GM21825 (cell line): ENCODE measurements at regions not wholly inside any gene's neighbourhood (a gene's known extent, or its start where the extent isn't known, plus 50 kb on each side); places are given as distances from the start of the nearest gene placed in this dataset.

Source experiments
- ATAC-seq: cut with Tn5 transposase; IDR thresholded peaks from one replicate; pipeline ENCODE4 v1.9.1; 2021; ENCODE audit warnings: mild to moderate bottlenecking, moderate library complexity; ENCODE audit not compliant: unreplicated experiment

DNA sequence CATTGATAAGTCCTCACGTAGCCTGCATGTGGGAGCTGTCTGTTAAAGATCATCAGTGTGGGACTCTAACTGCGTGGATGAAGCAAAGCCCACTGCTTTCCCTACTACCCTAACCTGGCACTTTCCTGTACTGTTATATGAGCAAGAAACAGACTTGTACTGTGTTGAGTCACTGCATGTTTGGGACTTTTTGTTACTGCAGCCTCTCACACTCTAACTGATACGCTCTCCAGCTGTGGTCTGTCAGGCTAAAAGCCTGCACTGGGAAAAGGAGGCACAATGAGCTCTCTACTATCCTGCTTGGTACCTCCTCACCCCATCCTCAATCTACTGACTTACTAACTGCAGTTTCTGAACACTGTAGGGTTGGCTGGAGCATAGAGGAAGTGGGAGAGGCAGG is 93.7 kb upstream of the PLET1 start:
- no peak for ATAC-seq

DNA sequence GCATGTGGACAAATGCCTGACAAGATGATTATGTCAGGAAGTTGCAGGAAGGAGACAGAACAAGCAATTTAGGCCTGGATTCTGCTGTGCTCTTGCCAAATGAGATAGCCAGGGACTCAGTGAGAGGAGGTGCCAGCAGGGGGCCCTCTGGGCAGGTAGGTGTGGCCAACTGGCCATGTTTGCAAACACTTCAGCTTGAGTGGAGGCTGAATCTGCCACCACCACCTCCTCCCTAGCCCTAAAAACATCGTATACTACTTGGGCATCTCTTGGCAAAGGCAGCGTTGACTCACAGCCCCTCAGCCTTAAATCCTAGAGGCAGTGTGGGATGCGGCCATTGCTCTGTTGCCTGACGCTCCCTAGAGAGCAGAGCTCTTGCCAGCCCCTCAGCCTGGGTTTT is 95.1 kb upstream of the PLET1 start:
- ATAC-seq, result no peak

DNA sequence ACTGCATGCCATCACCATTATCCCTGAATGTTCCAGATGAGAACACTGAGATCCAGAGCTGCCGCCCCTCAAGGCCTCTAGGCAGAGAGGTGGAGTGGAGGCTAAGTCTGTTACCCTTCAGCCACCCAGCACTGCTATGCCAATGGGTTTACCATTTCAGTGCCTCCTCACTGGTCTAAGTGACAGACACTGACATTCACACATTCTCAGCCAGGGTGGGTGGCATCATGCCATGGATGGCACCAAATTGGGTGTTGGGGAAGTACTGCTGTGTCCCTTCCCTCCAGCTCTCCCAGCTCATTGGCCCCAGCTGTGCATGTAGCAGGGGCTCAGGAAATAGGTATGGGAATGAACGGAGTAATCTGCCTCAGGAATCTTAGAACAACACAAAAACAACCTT is 96.8 kb upstream of the PLET1 start:
- ATAC-seq, result no peak

DNA sequence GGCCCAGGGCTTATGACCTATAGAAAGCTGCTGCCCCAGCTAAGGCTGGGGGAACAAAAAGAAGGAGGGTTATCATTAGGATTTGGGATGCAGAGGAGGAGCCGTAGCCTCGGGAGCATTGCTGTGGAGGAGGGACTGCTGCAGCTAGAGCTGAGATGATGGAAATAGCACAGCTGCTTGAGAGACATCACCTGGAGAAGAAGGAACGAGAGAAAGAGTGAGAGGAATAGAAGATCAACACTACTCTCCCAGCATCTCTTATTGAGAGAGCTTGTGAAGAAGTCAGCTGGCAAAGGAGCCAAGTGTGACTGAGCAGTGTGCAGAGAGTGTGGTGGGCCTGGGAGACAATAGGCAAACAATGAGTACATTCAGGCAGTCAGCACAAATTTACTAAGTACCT is 100.7 kb upstream of the PLET1 start:
- ATAC-seq, result no peak

DNA sequence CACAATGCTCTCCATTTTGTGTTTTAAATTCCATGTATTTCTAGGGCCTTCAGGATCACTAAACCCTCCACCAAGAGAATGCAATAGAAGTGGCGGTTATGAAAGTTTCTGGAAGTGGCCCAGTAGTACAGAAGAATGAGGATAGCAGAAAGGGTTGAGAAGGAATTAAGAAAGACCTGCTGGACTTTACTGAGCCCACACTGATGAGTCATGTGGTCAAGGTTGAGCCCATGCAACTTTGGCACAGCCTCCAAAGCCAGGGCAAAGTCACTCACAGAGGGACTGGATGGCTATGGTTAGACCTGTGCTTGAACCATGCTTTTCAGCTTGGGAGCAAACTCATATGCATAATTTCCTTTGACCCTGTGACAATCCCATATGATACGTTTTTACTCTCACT is 102.9 kb upstream of the PLET1 start:
- ATAC-seq, result no peak

DNA sequence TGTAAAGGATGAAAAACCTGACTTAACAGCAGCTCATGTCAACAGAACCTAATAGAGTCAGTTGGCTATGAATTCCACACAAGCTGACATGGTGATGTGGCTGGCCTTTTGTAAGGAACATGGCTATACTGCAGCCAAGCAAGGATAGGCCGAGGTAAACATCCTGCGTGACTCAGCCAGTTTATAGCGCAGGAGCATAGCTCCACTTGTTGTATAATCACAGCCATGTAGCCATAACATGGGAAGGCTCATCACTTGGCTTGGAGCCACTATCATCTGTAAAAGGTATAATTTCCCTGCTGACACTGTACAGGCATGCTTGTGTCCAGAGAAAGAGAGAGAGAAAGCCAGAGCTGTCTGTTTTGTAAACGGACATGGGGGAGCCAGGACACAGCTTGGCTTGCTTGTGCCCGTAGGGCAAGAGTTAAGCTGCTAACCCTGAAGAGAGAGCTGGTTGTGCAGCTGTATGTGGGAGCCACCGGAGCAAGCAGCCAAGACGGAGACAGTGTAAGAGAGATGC is 104.4 kb upstream of the PLET1 start:
- ATAC-seq, result no peak

DNA sequence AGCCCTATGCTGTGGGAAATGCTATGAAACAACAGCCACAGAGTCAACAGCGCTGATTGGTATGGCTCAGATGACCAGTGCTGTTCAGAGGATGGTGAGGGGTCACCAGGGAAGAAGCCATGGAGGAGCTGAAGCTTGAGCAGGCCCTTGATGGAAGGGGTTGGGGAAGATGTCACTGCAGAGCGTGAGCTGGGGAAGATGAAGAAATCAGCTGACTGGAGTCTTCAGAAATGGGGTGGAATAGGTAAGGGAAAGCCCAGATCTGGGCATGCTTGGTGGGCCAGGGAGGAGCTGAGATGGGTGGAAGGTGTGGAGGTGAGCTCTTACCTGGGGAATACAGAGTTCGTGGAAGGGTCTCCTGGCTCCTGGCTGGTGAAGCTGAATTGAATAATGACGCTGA is 105.4 kb upstream of the PLET1 start:
- ATAC-seq, result no peak

DNA sequence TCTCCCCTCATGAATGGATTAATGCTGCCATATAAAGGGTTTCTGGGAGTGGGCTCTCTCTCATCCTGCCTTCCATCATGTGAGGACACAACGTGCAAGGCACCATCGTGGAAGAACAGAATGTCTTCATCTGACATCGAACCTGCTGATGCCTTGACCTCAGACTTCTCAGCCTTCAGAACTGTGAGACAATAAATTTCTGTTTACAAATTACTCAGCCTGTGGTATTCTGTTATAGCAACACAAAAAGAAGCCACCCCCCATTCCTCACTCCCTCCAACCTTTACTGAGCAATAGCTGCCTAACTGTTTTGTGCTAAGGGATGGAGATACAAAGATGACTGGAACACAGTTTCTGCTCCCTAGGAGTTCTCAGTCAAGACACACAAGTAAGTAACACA is 106.1 kb upstream of the PLET1 start:
- ATAC-seq, result no peak

DNA sequence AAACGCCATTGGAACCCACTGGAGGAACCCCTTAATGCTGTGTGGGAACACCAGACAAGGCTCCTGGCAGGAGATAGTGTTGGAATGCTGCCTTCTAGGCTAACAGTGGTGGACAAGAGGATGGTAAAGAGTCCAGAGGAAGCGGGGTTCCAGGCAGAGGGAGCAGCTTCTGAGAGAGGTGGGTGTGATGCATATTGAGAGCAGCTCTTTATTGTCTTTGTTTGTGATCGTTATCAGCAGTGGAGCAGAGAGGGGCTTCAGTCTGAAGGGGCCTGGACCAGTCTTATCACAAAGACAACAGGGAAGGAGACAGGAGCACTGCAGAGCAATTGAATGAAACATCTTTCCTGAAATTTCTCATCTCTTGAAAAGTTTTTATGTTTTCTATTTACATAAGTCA is 106.8 kb upstream of the PLET1 start:
- ATAC-seq, result no peak

DNA sequence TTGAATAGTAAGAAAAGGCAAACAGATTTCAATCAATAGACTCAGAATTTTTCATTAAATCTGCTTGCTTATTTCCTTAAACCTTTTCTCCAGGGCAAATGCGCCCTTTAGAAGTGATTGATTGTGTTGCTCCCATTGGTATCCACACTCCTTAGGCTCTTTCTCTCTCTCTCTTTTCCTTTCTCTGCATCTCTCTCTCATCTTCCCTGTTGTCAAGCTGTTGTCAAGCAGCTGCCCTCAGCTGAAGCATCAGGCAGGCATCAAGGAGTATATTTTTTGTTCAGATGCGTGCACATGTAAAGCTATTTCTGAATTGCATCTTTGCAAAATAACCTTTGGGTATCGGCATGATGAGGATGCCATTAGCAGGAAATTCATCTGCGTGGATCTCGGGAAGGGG is 107.2 kb upstream of the PLET1 start:
- ATAC-seq, result no peak

DNA sequence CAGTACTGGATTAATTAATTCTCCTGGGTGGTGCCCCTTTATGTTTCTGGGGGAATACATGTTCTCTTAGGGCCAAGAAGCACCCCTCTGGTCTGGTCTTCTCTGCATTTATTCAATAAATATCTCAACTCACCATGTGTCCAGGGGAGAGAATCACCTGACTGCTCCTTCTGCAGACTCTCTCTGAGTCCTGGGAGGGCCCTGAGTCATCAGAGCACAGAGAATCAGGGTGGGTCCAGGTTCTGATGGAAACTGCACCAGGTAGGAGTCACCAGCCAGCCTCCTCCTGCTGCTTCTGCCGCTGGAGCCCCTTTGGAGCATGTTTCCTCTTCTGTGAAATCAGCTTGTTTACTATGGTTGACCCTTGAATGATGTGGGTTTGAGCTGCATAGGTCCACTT is 107.7 kb upstream of the PLET1 start:
- no peak for ATAC-seq

DNA sequence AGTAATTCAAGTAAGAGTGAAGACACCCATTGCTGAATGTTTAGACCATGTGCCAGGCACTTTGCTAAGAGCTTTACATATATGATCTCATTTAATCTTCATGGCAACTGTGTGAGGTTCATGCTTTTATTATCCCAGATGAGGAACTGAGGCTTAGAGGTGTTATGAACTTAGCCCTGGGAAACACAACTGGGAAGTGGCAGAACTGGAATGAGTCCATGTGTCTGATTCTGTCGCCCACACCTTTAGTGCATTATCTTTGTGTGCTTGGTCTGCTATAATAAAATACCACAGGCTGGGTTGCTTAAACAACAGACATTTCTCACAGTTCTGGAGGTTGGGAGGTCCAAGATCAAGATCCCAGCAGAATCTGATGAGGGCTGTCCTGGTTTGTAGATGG is 108.7 kb upstream of the PLET1 start:
- ATAC-seq, result no peak

DNA sequence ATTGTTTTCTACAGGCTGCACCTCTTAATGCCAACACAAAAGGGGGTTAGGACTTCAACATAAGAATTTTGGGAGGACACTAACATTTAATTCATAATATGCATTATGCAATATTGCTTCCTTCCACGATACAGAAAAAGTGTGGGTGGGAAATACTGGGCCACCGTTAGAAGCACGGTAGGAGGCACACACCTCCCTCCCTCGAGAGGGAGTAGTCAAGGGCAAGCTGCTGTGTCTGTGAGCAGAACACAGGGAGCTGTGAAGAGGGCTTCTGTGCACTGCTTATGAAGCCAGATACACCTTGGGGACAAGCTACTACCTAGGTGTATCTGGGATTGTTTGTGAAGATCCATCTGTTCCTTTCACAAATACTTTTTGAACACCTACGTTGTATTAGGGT is 109.3 kb upstream of the PLET1 start:
- ATAC-seq, result no peak

DNA sequence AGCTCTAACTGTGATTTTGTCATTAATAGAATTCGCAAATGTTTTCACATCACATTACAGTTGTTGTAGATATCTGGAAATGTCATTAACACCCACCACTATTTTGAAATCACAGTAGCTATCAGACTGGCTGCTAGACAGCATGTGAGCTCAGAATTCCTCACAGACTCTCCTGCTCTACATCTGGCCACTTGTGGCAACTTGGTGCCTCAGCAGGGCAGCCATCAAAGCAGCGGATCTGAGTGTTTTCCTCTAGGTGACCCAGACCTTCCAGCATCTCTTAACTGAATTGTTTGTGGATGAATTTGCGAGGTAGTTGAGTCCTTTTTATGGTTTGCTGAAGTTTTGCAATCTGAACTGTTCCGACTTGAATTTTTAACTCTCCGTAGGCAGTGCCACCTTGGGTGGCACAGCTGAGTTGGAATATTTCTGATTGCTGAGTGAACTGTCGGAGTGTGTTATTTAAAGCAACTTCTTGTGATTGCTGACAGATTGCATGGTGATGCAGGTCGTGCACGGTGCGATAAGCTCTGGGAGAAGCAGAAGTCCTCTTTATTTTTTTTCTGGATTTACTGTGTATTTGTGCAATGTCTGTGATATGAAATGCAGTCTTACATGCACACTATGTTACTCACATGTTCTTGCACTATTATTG is 114.0 kb upstream of the PLET1 start:
- ATAC-seq, result no peak

DNA sequence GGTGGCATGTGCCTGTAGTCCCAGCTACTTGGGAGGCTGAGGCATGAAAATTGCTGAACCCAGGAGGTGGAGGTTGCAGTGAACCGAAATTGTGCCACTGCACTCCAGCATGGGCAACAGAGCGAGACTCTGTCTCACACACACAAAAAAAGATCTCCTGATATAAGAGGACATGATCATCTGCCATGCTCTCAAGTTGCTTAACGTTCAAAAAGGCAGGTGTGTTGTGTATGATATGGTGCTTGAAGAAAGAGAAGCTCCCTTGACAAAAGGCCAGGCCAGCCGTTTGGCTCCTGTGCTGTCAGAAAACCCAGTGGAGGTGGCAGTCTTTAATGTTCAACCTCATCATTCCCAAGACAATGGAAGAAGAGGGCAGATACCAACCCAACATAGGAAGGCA is 117.3 kb upstream of the PLET1 start:
- ATAC-seq, result no peak

DNA sequence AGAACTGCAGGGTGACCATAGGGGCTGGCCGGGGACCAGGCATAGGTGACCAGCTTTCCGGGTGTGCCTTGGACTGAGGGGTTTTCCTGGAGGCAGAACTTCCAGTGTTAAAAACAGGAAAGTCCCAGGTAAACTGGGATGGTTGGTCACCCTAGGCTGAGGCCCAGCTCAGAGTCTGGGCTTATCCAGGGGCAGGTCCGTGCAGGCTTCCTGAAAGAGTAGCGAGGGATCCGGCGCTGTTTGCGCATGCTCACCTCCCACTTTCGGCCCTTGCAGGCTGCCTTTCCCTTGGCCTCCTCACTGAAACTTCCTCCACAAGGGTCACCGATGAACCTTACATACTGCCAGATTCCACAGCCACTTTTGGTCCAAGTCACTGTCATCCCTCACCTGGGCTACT is 119.8 kb upstream of the PLET1 start:
- no peak for ATAC-seq

DNA sequence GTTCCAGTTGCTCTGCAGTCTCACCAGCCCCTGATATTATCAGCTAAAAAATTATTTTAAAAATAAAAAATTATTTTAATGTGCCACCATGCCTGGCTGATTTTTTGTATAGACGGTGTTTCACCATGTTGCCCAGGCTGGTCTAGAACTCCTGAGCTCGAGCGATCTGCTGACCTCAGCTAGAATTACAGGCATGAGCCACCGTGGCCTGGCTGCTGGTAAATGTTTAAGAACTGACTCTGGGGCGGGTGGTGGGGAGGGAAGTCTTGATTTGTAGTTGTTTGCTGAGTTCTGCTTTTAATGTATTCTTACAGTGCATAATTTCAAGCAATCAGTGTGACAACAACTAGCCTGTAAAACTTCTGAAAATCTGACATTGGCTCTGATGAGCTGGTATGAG is 120.9 kb upstream of the PLET1 start:
- ATAC-seq, result no peak

DNA sequence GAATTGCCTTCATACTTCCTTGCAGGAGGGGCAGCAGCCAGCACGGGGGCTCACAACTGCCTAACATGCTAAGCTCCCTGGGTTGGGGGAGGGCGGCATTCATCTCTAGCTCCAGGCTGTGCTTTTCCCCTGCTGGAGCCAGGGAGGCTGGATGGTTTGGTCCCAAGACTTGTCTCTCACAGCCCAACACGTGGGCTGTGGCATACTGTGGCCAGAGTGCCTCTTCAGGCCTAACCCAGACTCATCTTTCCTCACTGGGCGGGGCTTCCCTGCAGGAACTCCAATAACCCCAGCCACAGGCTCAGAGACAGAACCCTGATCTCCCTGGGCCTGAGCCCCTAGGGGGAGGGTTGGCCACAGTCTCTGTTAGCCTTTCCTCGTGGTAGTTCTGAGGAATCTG is 121.9 kb upstream of the PLET1 start:
- no peak for ATAC-seq

DNA sequence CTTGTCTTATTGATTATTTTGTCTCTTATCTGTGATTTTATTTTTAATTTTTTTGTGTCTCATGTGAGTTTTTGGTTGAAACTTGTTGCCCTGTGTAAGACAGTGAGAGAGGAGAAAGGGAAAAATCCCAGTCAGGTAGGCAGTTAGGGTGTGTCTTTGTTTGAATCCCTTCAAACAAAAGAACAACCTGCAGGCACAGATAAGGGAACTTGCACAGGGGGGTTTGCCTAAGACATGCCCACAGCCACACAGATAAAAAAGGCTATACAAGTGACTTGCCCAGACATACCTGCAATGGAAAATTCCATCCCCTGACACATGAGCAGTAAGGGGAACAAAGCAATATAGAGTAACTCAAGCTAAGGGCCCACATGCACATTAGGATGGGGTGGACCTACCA is 127.8 kb upstream of the PLET1 start:
- ATAC-seq, result no peak

DNA sequence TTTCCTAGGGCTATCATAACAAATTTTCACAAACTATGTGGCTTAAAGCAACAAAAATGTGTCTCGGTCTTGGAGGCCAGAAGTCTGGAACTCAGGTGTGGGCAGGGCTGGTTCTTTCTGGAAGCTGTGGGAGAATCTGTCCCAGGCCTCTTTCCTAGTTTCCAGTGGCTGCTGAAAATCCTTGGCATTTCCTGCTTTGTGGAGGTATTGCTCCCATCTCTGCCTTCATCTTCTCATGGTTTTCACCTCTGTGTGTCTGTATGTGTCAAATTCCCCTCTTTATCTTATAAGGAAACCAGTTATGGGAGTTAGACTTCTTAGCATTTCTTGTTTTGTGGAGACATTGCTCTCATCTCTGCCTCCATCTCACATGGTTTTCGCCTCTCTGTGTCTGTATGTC is 130.4 kb upstream of the PLET1 start:
- ATAC-seq, result no peak

DNA sequence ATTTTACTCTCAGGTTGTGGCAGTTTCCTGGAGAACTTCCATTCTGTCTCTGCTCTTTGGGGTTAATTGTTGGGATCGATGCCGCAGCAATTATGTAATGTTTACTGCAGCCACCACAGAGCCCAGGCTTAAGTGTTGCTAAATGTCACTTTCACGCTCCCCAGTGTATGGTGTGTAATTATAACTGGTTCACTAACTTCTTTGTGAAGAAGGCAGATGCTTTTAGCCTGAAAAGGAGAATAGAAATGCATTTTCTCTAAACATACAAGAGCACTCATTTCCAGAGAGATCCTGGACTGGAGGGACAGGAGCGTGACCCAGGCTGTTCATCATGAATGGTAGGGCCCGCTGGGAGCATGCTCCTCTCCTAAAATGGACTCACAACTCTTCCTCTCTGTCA is 132.2 kb upstream of the PLET1 start:
- ATAC-seq, result no peak

DNA sequence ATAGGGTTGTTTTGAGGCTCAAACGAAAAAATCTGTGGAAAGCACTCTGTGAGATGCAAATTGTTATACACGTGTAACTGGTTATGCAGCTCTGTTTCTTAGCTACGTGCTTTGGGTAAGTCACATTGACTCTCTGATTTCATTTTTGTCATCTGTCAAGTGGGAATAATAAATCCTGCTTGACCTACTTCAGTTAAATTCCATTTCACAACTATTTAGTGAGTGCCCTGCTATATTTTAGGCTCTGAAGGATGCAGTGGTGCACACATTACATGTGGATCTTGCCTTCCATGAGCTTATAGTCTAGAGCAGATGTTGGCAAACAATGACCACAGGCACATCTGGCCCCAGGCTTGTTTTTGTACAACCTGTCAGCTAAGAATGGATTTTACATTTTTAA is 133.6 kb upstream of the PLET1 start:
- no peak for ATAC-seq

DNA sequence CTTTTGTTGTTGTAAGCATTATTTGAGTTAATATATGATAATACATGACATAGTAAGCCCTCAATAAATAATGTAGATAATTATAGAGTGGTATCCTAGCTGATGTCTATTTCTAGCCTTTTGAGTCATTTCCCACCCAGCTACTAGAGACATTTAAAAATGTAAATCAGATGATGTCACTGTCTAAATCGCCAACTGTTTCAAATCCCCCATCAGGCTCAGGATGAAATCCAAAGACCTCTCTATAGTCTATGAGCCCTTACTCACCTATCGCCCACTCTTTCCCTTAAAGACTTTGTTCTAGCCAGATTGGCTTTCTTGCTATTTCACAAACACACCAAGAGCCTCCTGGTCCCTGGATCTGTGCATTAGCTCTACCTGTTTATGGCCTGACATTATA is 135.4 kb upstream of the PLET1 start:
- no peak for ATAC-seq
